ENCODE measurements at regions not wholly inside any gene's neighbourhood (a gene's known extent, or its start where the extent isn't known, plus 50 kb on each side); places are given as distances from the start of the nearest gene placed in this dataset.

- TF ChIP-seq CTCF (IDR thresholded peaks at IDR 0.05): no peak
- TF ChIP-seq POLR2A (IDR thresholded peaks at IDR 0.05): no peak
Observed at GRCh38 chr9:27703216-27703980, 130.1 kb upstream of the C9orf72 start.
